ENCODE measurements at regions not wholly inside any gene's neighbourhood (a gene's known extent, or its start where the extent isn't known, plus 50 kb on each side); places are given as distances from the start of the nearest gene placed in this dataset.

DNA sequence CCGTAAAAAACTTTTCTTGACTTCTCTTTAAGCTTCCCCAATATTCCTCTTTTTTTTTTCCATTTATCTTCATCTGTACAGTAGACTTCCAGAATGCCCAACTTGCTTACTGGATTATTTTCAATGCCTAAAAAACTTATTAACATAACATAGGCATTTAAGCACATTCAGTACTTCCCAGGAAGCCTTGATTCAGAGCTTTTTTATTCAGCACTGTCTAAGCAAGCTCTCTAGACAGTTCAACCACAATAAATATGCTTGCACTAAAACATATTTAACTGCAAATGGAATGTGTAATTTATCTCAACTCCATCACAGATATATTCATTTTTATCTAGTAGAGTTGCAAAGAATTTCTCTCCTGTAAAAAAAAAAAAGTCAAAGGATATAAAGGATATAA is 997.8 kb downstream of the ARAP2 start:
- no peaks in the 10 kb centered on the region for H3K27me3 Mint-ChIP-seq (ENCODE audit: low read depth)
- Histone ChIP-seq H3K23ac (ENCODE audit: insufficient read length, low read depth, low read length) (no peak overlapping the region), H3K9ac (ENCODE audit: extremely low read depth, insufficient read length, low read length) (no peak overlapping the region), H2BK5ac (ENCODE audit: insufficient read length, low read length) (no peak overlapping the region), H3K18ac (ENCODE audit: insufficient read length, low read depth, low read length) (no peak overlapping the region), H3K27me3 (ENCODE audit: insufficient read depth, low read length) (no peaks in the 10 kb centered on the region), H3K27ac (ENCODE audit: insufficient read length, low read depth, low read length) (no peak overlapping the region), H3K9me3 (ENCODE audit: control insufficient read depth, low read depth, low read length) (no peaks in the 10 kb centered on the region), H2AFZ (ENCODE audit: low read length) (no peak overlapping the region), H4K8ac (replicated peaks; ENCODE audit: insufficient read length, low read depth, low read length) (no peak overlapping the region), H2BK120ac (ENCODE audit: low read depth, low read length, poor library complexity, severe bottlenecking) (no peak overlapping the region), H2BK15ac (ENCODE audit: low read depth, low read length) (no peak overlapping the region), H3K4me2 (ENCODE audit: insufficient read depth, insufficient read length, low read length) (no peak overlapping the region), H3K56ac (ENCODE audit: insufficient read length, low read depth, low read length) (no peak overlapping the region), H3T11ph (ENCODE audit: low read length) (no peak overlapping the region), H2BK20ac (ENCODE audit: low read depth, low read length, poor library complexity, severe bottlenecking) (no peak overlapping the region), H2BK12ac (ENCODE audit: insufficient read length, low read depth, low read length) (no peak overlapping the region), H4K91ac (ENCODE audit: insufficient read length, low read depth, low read length) (no peak overlapping the region), H3K14ac (ENCODE audit: insufficient read depth, low read length) (no peak overlapping the region), H3K79me1 (ENCODE audit: insufficient read depth, low read depth, low read length, poor library complexity, severe bottlenecking) (no peaks in the 10 kb centered on the region), H2AK5ac (ENCODE audit: insufficient read length, low read length) (no peak overlapping the region), H3K23me2 (ENCODE audit: insufficient read length, low read depth, low read length, poor library complexity, severe bottlenecking) (no peaks in the 10 kb centered on the region), H4K5ac (ENCODE audit: insufficient read length, low read depth, low read length) (no peak overlapping the region), H3K4ac (ENCODE audit: low read depth, low read length) (no peak overlapping the region), H3K4me1 (ENCODE audit: insufficient read depth, low read length) (no peaks in the 10 kb centered on the region), H3K79me2 (ENCODE audit: insufficient read depth, low read length) (no peaks in the 10 kb centered on the region), H4K20me1 (ENCODE audit: control insufficient read depth, insufficient read depth, insufficient read length) (no peaks in the 10 kb centered on the region)
- H3K36me3 Mint-ChIP-seq (ENCODE audit: insufficient read depth in 1 of 3, low read depth in 3 of 3): no peaks in the 10 kb centered on the region
- H3K9me3 Mint-ChIP-seq: peaks cover 0 to 5% of the 10 kb centered on the region in 2 experiments; a peak in 2 of 5 replicates
- TF ChIP-seq, protein P1, sequence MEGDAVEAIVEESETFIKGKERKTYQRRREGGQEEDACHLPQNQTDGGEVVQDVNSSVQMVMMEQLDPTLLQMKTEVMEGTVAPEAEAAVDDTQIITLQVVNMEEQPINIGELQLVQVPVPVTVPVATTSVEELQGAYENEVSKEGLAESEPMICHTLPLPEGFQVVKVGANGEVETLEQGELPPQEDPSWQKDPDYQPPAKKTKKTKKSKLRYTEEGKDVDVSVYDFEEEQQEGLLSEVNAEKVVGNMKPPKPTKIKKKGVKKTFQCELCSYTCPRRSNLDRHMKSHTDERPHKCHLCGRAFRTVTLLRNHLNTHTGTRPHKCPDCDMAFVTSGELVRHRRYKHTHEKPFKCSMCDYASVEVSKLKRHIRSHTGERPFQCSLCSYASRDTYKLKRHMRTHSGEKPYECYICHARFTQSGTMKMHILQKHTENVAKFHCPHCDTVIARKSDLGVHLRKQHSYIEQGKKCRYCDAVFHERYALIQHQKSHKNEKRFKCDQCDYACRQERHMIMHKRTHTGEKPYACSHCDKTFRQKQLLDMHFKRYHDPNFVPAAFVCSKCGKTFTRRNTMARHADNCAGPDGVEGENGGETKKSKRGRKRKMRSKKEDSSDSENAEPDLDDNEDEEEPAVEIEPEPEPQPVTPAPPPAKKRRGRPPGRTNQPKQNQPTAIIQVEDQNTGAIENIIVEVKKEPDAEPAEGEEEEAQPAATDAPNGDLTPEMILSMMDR (conservative IDR thresholded peaks at IDR 0.05): no peak
- no peak overlapping the region for H3K4me3 Mint-ChIP-seq
- no peak for DNase-seq
- H3K4me1 Mint-ChIP-seq: peaks cover 13 to 22% of the 10 kb centered on the region in 2 experiments
- no peak overlapping the region for H3K27ac Mint-ChIP-seq
- no CpG with 5 or more reads among the region's 1 CpG for WGBS (ENCODE audit: extremely low coverage, insufficient read length, low lambda C conversion rate)

Data from H9 (cell line).